Smooth muscle cell (in vitro differentiated cells): ENCODE measurements at regions not wholly inside any gene's neighbourhood (a gene's known extent, or its start where the extent isn't known, plus 50 kb on each side); places are given as distances from the start of the nearest gene placed in this dataset.
A peak's percentile ranks its signal among the peaks of the same experiment; 100 is the strongest.

ENCODE experiments used
- DNase-seq: peaks from one replicate; lab custom pipeline; 2025; ENCODE audit not compliant: unreplicated experiment; lab: John Stamatoyannopoulos, UW
- H2AFZ ChIP-seq: fragments of 200-600 bp; sonication (generic); 2 replicates; pipeline ENCODE4 v1.6.0; 2016; ENCODE audit warnings: antibody characterized with exemption, low read depth, mild to moderate bottlenecking
- H3F3A ChIP-seq: fragments of 200-600 bp; sonication (generic); 2 replicates; pipeline ENCODE4 v1.6.0; 2017; ENCODE audit warnings: antibody characterized with exemption, low read depth
- H3K27ac ChIP-seq: fragments of 200-600 bp; sonication (generic); 2 replicates; pipeline ENCODE4 v1.5.1; 2016; ENCODE audit warnings: low read depth, mild to moderate bottlenecking
- H3K27me3 ChIP-seq: fragments of 200-600 bp; sonication (generic); 2 replicates; pipeline ENCODE4 v1.6.1; 2016; ENCODE audit warnings: low read depth, mild to moderate bottlenecking
- H3K36me3 ChIP-seq: fragments of 200-600 bp; sonication (generic); 2 replicates; pipeline ENCODE4 v1.5.1; 2016; ENCODE audit warnings: low read depth
- H3K4me1 ChIP-seq: fragments of 200-600 bp; sonication (generic); 2 replicates; pipeline ENCODE4 v1.5.1; 2016; ENCODE audit warnings: low read depth
- H3K4me2 ChIP-seq: fragments of 200-600 bp; sonication (generic); 2 replicates; pipeline ENCODE4 v1.6.0; 2016; ENCODE audit warnings: mild to moderate bottlenecking
- H3K4me3 ChIP-seq: fragments of 200-600 bp; sonication (generic); 2 replicates; pipeline ENCODE4 v1.5.1; 2016; ENCODE audit warnings: mild to moderate bottlenecking
- H3K79me2 ChIP-seq: fragments of 200-600 bp; sonication (generic); 2 replicates; pipeline ENCODE4 v1.6.0; 2016; ENCODE audit warnings: low read depth, mild to moderate bottlenecking
- H3K9ac ChIP-seq: fragments of 200-600 bp; sonication (generic); 2 replicates; pipeline ENCODE4 v1.6.0; 2016; ENCODE audit warnings: low read depth
- H3K9me3 ChIP-seq: fragments of 200-600 bp; sonication (generic); replicated peaks from 2 replicates; pipeline ENCODE4 v1.5.1; 2016; ENCODE audit warnings: low read depth
- H4K20me1 ChIP-seq: fragments of 200-600 bp; sonication (generic); 2 replicates; pipeline ENCODE4 v1.6.0; 2016; ENCODE audit warnings: low read depth
- CTCF ChIP-seq: fragments of 200-600 bp; sonication (generic); IDR thresholded peaks from 2 replicates; pipeline ENCODE4 v1.5.1; 2017; ENCODE audit warnings: borderline replicate concordance, mild to moderate bottlenecking, antibody characterized with exemption; ENCODE audit not compliant: insufficient read depth, poor library complexity, severe bottlenecking
- WGBS: methylation state at CpG from one replicate; pipeline ENCODE4 v1.1.7; 2016; ENCODE audit warnings: low lambda C conversion rate; 5-methylcytosine and 5-hydroxymethylcytosine counted together

GRCh38 chr2:180279581-180279980 lies 272.5 kb upstream of the CWC22 start:
- Histone ChIP-seq H2AFZ (no peak overlapping the region), H3F3A (no peaks in the 10 kb centered on the region), H3K4me2 (no peak overlapping the region), H3K27me3 (no peaks in the 10 kb centered on the region), H3K4me3 (no peak overlapping the region), H3K79me2 (no peaks in the 10 kb centered on the region), H3K27ac (no peak overlapping the region), H3K4me1 (no peaks in the 10 kb centered on the region), H3K36me3 (no peaks in the 10 kb centered on the region), H3K9ac (no peak overlapping the region), H4K20me1 (no peaks in the 10 kb centered on the region), H3K9me3 (no peaks in the 10 kb centered on the region)
- no peak for TF ChIP-seq CTCF
- no peak for DNase-seq
- 93% methylated on average over 1 of the region's 1 CpG for WGBS

- 85% methylated on average over 2 of the region's 2 CpGs for WGBS
- Histone ChIP-seq H3K27me3 (no peaks in the 10 kb centered on the region), H3K4me2 (no peak overlapping the region), H3K9me3 (no peaks in the 10 kb centered on the region), H3K27ac (no peak overlapping the region), H3K4me1 (no peaks in the 10 kb centered on the region), H3K79me2 (no peaks in the 10 kb centered on the region), H2AFZ (no peak overlapping the region), H3F3A (no peaks in the 10 kb centered on the region), H3K36me3 (no peaks in the 10 kb centered on the region), H3K9ac (no peak overlapping the region), H3K4me3 (no peak overlapping the region), H4K20me1 (no peaks in the 10 kb centered on the region)
- DNase-seq: no peak
- TF ChIP-seq CTCF: no peak
Observed at GRCh38 chr2:180276733-180277132, 269.6 kb upstream of the CWC22 start.

GRCh38 chr2:180268006-180268405 lies 260.9 kb upstream of the CWC22 start:
- Histone ChIP-seq H2AFZ (no peak overlapping the region), H3K4me3 (no peak overlapping the region), H3K79me2 (no peaks in the 10 kb centered on the region), H3K27me3 (no peaks in the 10 kb centered on the region), H3K9me3 (no peaks in the 10 kb centered on the region), H3K36me3 (no peaks in the 10 kb centered on the region), H3K27ac (peak overlapping the region; percentile 6), H3K9ac (no peak overlapping the region), H3F3A (no peaks in the 10 kb centered on the region), H3K4me2 (peak overlapping the region; percentile 37), H3K4me1 (no peaks in the 10 kb centered on the region), H4K20me1 (no peaks in the 10 kb centered on the region)
- no peak for TF ChIP-seq CTCF
- no peak for DNase-seq
- WGBS: 47% methylated on average over 3 of the region's 3 CpGs

- no peak overlapping the region for H2AFZ ChIP-seq
- TF ChIP-seq CTCF: no peak
- no peak for DNase-seq
- no peaks in the 10 kb centered on the region for H4K20me1 ChIP-seq
- no peak overlapping the region for H3K4me2 ChIP-seq
- WGBS: 80% methylated on average over 1 of the region's 1 CpG
- no peaks in the 10 kb centered on the region for H3K36me3 ChIP-seq
- no peaks in the 10 kb centered on the region for H3K79me2 ChIP-seq
- H3K4me3 ChIP-seq: no peak overlapping the region
- H3K27ac ChIP-seq: no peak overlapping the region
- H3F3A ChIP-seq: no peaks in the 10 kb centered on the region
- peaks cover 4% of the 10 kb centered on the region for H3K4me1 ChIP-seq
- no peaks in the 10 kb centered on the region for H3K9me3 ChIP-seq
- no peaks in the 10 kb centered on the region for H3K27me3 ChIP-seq
- H3K9ac ChIP-seq: no peak overlapping the region
Observed at GRCh38 chr2:180261976-180262375, 254.9 kb upstream of the CWC22 start.
